Spleen (tissue), 7 donors: ENCODE measurements at regions not wholly inside any gene's neighbourhood (a gene's known extent, or its start where the extent isn't known, plus 50 kb on each side); places are given as distances from the start of the nearest gene placed in this dataset.

Experiments
- CTCF ChIP-seq, 11 experiments: fragments of 200-600 bp in 7 of 11; fragments of 450-650 bp in 4 of 11; sonication (generic) in 4 of 11; IDR thresholded peaks in 8 of 11; conservative IDR thresholded peaks in 3 of 11; 1 replicate in 7 of 11; 2 replicates in 4 of 11; pipeline versions ENCODE4 v1.4.0 to v1.8.0; 2016 to 2021; ENCODE audit warnings: antibody characterized with exemption in 11 of 11, inconsistent platforms in 4 of 11, mild to moderate bottlenecking in 1 of 11
- POLR2AphosphoS5 ChIP-seq, 3 donors: sonication (generic); formaldehyde crosslinking; IDR thresholded peaks; one replicate each; pipeline ENCODE4 v1.5.1; 2017; ENCODE audit warnings: antibody characterized with exemption in 3 of 3
- donor health status: DM: no; HTN: no; CAD: no; lungs with moderate emphysema.
- donor health status: DM: no; HTN: no; CAD: no.
- donor health status: DM: no; HTN: no; CAD: no.

- TF ChIP-seq CTCF (IDR thresholded peaks at IDR 0.05 in 8 of 11, conservative IDR thresholded peaks at IDR 0.05 in 3 of 11) (no peak), POLR2AphosphoS5 (IDR thresholded peaks at IDR 0.05) (no peak)
These were observed 69.4 kb upstream of the PIP4K2A start for GRCh38 chr10:22783807-22784206.
